Stimulated activated CD8-positive, alpha-beta memory T cell treated with anti-CD3 and anti-CD28 coated beads, Interleukin-2, amount 100 ng/mL, for 48 hours (primary cell): ENCODE measurements at regions not wholly inside any gene's neighbourhood (a gene's known extent, or its start where the extent isn't known, plus 50 kb on each side); places are given as distances from the start of the nearest gene placed in this dataset.

ENCODE experiments used
- DNase-seq, 2 donors: peaks; one replicate each; pipeline ENCODE4 v3.0.0-alpha.2; 2020; ENCODE audit warnings: low read depth in 2 of 2

DNA sequence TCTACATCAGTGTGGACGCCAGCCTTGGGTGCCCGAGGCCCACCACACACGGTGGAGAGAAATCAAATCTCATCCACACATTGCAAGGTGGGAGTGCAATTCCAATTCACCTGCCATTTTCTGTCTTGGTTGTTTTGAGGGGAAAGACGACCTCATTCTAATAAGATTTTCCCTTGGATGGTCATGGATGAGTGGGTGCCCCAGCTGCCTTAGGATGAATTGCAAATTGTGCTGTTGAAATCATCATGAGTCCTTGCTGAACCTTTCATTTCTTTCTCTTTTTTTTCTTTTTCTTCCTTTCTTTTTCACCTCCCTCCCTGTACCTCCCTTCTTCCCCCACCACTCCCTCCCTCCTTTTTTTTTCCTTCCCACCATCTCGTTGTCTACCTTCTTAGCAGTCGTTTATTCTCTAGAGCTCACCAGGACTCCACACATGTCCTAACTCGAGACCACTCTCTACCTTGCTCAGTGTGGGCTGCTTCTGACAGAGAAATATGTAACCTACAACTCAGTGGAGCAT lies 266.9 kb upstream of the NFE2L3 start:
- no peak for DNase-seq

DNA sequence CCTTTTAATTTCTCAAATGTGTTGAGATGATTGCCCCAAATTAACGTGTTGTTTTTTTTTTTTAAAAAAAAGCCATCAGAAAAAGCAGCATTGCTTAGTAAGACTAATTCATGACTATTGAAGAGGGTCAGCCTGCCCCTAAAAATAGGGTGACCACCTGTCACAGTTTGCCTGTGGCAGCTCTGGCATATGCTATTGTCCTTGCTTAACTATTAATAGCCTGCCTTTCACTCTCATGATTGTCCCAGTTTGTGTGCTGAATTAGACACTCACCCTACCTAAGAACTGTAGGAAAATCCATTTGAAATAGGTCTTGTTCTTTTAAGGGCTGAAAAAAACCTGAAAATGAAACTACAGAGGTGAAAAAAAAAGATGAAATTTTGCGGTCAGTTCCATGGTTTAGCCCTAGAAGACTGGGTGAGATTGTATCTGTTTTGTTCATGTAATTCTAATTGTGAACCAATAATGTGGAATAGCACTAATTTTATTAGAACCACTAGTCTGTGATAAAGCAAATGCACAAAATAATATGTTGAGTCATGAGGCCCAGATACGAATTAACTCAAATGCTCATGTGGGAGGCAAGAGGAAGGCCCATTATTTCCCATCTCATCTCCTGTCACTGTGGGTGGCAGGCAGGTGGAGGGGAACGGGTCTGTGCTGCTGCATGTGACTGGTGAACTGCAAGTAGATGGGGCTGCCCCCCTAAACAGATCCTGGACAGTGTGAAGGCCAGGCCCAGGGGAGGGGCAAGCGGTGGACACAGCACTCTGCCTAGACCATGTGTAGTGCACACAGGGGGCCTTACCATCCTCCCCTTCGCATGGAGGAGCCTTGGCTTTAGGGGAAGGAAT lies 265.4 kb upstream of the NFE2L3 start:
- DNase-seq: no peak

DNA sequence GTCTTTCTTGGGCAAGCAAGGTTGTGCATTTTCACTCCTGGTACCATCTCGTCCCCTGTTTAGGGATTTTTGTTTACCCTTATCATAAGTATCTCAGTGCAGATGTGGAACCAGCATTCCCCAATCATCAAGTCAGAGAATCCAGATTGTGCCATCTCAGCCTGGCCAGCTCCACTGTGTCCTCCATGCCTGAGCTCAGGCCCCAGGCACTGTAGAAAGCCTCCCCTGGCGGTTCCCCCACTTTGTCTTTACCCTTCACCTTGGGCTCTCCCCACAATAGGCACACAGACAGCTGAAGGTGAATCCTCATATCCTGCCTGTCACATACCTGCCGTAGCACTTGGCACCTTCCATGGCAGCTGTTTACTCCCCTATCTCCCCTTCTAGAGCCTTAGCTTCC lies 264.7 kb upstream of the NFE2L3 start:
- no peak for DNase-seq

DNA sequence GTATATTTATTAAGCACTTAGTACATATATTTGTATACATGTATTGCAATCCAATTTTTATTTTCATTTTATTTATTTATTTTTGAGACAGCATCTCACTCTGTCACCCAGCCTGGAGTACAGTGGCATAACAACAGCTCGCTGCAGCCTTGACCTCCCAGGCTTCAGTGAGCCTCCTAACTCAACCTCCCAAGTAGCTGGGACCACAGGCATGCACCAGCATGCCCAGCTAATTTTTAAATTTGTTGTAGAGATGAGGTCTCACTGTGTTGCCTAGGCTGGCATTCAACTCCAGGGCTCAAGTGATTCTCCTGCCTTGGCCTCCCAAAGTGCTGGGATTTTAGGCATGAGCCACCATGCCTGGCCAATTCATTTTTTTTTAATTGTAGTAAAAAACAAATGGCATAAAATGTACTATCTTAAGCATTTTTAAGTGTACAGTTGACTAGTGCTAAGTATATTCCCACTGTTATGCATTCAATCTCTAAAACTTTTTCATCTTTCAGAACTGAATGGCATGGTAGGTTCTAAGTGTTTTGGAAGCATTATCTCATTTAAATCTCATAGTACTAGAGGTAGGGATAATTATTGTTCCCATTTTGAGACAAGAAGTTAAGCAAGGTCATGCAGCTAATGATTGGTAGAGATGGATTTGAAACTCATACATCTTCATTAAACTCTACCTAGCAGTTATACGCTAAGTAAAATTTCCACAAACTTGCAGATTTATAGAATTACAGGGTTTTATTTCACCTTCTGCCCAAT lies 264.0 kb upstream of the NFE2L3 start:
- DNase-seq: no peak

DNA sequence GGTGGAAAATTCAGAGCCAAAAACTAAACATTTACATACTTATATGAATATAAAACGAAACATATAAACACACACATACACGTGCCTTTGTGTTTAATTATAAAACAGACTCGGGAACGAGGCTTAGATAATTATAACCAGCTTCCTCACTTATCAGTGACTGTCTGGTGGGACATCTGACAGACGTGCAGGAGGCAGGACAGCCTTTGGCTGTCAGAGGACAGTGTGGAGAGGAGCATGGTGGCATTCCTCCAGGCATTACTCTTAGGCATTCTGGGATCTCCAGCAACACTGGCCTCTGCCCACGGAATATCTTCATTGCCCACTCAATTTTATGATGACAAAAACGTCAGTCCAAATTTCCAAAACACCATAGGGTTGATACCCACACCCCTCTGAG lies 262.2 kb upstream of the NFE2L3 start:
- no peak for DNase-seq

DNA sequence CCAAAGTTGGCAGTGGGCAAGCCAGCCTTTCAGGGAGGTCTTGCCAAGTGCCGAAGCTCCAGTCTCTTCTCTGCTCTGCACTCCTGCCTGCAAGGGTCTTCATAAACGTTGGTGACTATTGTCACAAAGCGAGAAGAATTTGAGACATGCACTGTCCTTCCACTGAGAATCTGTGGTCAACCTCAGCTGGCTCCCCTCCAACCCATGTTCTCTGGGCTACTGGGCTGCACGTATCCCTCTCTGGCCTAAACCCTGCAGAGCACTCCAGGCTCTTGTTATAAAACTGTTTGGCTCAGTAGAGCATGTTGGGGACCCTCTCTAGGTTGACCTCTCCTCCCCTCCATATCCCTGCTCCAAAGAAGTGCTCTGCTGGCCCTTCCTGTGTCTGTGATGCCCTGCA lies 260.4 kb upstream of the NFE2L3 start:
- no peak for DNase-seq

DNA sequence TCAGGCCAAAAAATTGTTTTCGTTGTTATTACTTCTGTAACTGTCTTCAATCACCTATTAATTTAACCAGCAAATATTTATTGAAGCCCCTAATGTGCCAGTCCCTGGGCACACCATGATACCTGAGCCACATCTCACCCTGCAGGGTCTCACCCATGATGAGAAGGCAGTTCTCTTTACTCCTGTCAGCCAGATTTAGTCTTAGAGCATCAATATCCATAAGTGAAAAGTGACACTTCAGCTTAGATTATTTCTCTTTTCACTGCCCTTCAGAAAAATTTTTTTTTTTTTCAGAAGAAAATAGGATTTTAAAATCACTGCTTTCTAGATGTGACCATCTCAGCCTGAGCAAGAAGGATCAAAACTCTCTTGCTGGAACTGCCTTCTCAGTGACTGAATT lies 258.6 kb upstream of the NFE2L3 start:
- no peak for DNase-seq

DNA sequence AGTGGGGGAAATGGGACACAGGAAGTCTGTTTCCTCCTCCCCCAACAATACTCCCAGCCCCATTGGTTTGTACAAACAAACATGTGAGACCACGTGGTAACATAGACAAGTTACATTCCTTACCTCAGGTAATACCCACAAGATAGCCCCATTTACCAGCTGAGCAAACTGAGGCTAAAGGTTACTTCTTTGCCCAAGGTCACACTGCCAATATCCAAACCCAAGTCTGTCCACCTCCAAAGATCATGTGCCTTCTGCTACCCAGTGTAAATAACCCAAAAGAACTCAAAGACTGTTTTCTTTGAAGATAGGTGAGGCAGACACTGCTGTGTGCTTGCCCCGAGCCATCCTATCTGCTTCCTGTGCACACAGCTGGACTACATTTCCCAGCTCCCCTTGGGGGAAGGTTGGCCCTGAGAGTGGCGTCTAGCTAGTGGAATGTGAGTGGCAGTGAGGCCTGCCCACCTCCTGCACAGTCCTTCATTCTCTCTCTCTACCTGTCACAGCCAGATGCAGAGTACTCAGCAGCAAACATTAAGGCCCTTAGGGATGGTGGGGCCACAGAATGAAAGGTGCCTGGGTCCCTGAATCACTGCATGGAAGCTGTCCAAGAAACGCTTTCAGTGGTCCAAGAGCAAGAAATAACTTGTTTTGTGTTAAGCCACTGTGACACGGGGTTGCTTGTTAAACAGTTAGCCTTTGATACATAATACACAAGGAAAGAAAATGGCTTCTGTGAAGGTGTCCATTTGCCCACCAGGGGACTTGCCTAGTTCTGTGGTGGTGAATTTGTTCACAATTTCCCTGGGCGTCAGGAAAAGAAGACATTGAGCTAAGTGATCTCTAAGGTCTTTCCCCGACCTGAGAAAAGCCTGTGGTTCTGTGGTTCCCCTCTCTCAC lies 257.7 kb upstream of the NFE2L3 start:
- DNase-seq: no peak

DNA sequence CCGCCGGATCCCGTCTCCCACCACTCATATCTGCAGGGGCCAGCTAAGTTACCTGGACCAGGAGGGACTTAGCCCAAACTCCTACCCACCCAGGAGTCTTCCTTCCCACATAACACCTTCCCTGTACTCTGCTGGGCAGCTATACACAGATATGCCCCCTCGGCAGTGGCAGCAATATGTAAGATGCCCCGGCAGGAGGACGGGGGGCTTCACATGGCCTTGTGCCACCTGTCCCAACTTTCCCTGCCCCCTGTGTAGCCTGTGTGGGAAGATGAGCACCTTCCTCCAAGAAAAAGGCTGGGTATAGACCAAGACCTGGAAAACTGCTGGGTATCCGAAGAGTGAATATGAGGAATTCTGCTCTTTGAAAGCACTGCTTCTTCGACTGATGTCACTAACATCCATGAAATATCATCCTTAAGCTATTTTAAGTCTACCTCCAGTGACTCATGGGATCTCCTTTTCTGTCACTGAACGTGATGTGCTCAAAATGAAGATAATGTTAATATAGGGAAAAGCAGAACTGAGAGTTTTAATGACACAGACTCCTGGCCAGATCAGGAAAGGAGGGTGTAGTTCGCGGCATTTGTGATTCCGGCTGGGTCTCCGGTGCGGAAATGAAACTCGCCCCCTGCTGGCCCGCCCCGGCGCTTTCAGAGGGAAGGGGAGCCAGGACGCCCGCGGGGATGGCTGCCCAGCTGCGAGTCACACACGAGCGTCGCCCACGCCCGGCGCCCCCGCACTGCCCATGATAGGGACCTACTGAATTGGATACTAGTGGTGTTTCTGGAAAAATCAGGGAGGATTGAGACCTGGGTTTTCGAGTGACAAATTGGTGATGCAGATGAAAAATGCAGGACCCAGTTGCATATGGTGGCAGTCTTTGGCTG lies 256.9 kb upstream of the NFE2L3 start:
- peak; percentile 51 to 55 for DNase-seq

DNA sequence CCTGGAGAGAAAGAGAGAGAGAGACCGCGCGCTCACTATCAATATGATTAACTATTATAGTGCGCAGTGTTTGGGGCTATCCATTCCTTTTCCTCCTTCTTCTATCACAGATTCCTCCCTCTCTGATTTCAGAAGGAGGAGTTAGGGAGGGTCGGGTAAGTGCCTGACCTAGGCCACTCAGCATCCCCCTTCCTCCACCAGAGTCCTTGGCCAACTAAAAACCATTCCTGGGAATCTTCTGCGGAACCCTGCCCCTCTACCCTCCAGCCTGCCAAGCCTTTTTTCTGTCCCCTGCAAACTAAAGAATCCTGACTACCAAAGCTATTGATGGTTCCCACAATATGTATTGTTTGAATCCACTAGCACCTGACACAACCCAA lies 256.2 kb upstream of the NFE2L3 start:
- DNase-seq: no peak

DNA sequence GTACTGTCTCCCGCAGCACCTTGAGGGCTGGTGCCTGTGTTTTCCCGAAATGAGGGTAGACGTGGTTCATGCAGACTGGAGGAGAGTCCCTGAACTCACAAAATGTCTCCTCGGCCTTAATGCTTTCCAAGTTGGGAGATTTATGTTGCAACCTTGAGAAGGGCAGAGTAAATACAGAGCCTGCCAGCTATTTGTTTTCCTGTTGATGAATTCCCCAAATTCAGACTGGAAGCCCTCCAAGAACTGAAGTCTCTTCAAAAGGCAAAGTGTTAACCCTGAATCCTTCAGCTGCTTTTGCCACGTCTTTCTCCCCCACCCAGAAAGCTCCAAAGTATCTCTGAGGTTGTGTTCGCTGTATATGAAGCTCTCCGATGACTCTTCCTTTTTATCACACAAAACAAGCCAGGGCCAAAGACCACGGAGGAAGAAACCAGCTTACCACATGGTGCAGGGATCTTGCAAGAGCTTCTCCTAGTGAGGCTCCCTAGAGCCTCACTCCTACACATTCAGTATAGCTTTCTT lies 254.7 kb upstream of the NFE2L3 start:
- DNase-seq: no peak

DNA sequence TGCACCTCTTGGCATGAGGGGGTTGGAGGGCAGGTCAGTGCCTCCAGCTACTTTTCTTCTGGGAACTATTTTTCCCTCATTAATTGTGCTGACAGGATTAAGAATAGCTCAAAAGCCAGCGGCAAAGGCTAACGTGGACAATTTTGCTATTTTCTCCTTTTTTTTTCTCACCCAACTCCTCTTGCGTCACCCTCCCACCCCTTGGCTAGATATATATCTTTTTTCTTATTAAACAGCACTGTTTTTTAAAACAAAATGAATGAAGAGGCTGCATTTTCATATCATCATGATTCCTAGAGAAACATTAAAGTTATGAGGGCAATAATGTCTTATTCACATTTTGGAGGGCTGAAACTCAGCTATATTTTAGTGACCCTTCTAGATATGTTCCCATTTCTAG lies 251.8 kb upstream of the NFE2L3 start:
- DNase-seq: no peak

DNA sequence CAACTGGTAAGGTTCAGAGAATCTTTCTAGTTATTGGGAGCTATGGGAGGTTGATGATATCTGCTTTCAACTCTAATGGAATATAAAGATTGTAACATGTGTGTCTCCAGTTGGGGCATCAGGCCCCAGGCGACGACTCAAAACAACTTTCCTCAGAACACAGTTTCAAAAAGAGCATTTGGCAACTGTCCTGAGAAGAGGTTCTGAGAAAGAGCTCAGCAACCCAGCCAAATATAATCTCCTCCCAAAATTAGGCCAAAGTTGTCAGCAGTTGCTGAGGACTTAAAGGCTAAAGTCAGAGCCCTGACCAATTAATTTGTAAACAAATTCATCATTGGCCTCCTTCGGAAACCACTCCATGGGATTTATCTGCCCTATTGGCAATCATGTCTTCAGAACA lies 251.1 kb upstream of the NFE2L3 start:
- no peak for DNase-seq

DNA sequence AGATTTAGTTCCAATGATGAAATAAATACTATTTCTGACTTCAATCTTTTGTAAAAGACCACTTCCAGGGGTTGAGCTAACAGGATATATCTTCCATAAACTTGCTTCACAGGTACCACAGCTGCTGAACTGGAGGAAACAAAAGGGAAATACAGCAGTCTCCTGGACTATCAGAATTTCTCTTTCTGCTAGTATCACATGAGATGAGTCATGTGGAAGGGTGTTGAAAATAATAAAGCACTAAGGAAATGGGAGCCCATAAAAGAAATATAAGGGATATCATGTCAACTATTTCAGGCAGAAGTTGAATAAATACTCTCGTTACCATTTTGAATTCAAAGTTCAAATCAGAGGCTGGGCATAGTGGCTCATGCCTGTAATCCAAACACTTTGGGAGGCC lies 250.3 kb upstream of the NFE2L3 start:
- DNase-seq: no peak

DNA sequence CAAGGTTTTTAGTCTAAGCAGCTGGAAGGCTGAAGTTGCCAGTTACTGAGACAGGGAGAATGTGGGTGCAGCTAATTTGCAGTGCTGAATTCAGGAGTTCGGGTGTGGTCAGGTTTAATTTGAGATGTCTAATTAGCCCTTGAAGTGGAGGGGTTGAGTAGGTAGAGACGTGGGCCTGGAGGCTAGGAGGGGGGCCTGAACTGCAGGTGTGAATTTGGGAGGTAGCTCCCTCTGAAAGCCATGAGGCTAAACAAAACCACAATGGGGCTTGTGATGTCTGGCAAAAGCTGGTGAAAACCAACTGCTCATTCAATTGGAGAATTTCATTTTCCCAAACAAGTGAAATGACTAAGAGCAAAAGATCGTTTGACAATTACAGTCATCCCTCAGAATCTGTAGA lies 246.0 kb upstream of the NFE2L3 start:
- no peak for DNase-seq

DNA sequence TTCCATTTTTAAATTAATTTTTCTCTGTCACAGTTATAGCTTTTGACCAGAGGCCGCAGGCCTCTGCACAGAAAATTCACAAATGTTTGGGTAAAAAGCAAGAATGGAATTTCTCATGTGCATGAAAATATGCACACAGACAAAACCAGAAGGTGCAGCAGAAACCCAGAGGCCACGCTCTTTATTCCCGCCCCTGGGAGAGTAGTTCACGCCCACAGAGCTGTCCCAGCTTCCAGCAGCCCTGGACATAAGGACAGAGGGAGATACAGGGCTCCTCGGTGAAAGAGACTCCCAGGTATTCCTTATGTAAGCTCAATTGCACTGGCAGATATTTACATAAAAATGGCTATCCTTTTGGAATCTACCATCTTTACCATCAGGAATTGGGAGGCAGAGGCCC lies 245.2 kb upstream of the NFE2L3 start:
- DNase-seq: no peak

DNA sequence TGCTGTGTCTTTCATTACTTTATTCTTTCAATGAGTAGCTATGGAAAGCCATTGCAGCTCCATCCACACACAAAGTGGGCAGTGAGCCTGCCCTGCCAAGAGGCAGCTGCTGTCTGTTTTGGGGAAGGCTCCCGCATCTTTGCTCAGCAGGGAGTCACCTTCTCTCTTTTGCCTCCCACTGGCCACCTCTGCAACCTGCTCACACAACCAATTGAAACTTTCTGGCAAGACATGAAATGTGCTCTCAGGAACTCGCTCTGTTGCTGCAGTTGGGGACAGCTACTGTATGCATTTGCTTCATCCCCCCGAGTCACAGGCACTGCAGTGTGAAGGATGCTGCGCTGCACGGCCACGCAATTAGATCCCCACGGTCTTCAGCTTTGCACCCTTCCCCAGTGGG lies 244.8 kb upstream of the NFE2L3 start:
- DNase-seq: no peak

DNA sequence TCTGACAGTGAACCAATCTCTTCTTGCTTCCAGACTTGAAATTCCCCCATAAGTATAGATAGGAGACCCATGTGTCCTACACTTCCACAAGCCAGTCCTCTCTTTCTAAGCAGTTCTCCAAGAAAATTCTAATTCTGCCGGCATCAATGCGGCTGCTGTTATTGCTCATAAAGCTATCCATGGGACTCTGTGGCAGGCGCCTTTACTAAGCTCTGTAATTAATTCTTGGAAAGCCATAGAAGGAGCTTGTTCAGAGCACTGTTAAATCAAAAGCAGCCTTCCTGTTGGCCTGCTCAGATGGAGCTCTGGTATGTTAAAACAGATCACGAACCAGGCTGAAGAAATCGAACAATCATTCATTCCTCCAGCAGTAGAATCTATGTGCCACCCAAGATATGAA lies 244.3 kb upstream of the NFE2L3 start:
- no peak for DNase-seq

DNA sequence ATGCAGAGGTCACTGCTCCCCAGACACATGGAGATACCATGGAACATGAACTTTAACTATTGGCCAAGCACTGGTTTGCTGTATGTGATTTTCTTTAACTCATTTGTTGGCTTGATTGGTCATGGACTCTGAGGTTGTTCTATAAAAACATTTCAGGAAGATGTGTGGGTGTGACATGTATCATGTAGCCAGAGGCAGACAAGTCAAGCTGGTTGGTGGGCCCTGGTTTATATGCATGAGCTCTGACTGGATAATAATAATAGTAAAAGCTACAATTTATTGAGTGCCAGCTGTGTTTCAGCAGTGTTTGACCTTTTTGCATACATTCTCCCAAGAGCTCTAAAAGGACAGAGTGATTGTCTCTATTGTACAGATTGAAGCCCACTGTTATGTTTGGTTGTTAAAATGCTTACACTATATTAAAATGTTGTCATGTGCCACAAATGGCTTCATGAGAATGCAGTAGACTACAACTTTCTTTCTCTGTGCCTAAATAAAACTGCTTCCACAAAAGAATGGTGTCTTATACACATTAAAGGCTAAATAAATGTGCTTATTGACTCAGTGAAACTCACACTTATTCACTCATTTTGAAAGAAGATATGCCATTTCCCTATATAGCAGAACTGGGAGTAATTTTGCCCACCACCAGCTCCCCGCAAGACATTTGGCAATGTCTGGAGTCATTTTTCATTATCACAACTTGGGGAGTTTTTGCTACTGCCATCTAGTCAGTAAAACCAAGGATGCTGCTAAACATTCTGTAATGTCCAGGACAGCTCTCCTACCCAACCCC lies 243.6 kb upstream of the NFE2L3 start:
- no peak for DNase-seq
